Stimulated activated CD4-positive, alpha-beta T cell treated with anti-CD3 and anti-CD28 coated beads, Interleukin-15, amount 100 ng/mL, for 1 hour (primary cell): ENCODE measurements at regions not wholly inside any gene's neighbourhood (a gene's known extent, or its start where the extent isn't known, plus 50 kb on each side); places are given as distances from the start of the nearest gene placed in this dataset.

Experiments used
- DNase-seq, 2 donors: peaks; one replicate each; pipeline ENCODE4 v3.0.0-alpha.2; 2020; ENCODE audit warnings: low read depth in 1 of 2, low spot score in 1 of 2

GRCh38 chr20:60240415-60240814 is 282.2 kb downstream of the CDH26 start:
- DNase-seq, result no peak

- no peak for DNase-seq
Measured at GRCh38 chr20:60240986-60241385, 282.8 kb downstream of the CDH26 start.

- DNase-seq, result no peak
Measured at GRCh38 chr20:60242836-60243505, 284.7 kb downstream of the CDH26 start.

GRCh38 chr20:60244373-60245146 is 286.3 kb downstream of the CDH26 start:
- no peak for DNase-seq

GRCh38 chr20:60246751-60247150 is 288.5 kb downstream of the CDH26 start:
- no peak for DNase-seq

- DNase-seq, result no peak
Measured at GRCh38 chr20:60249436-60249835, 291.2 kb downstream of the CDH26 start.

GRCh38 chr20:60250251-60250650 is 292.0 kb downstream of the CDH26 start:
- no peak for DNase-seq

GRCh38 chr20:60252866-60253265 is 294.6 kb downstream of the CDH26 start:
- DNase-seq, result no peak

GRCh38 chr20:60253471-60253870 is 295.2 kb downstream of the CDH26 start:
- no peak for DNase-seq

- DNase-seq, result no peak
Measured at GRCh38 chr20:60254901-60255411, 296.7 kb downstream of the CDH26 start.

GRCh38 chr20:60255415-60255814 is 297.2 kb downstream of the CDH26 start:
- no peak for DNase-seq

GRCh38 chr20:60255866-60256265 is 297.6 kb downstream of the CDH26 start:
- DNase-seq, result no peak

GRCh38 chr20:60256811-60257210 is 298.6 kb downstream of the CDH26 start:
- no peak for DNase-seq

- no peak for DNase-seq
Measured at GRCh38 chr20:60257671-60258070, 299.4 kb downstream of the CDH26 start.

GRCh38 chr20:60258255-60258863 is 300.1 kb downstream of the CDH26 start:
- DNase-seq, result no peak

GRCh38 chr20:60261333-60261732 is 303.1 kb downstream of the CDH26 start:
- no peak for DNase-seq

- DNase-seq, result peak; percentile 16 to 32
Measured at GRCh38 chr20:60262967-60263603, 304.9 kb downstream of the CDH26 start.

- DNase-seq, result no peak
Measured at GRCh38 chr20:60263725-60264709, 305.8 kb downstream of the CDH26 start.

GRCh38 chr20:60266177-60266823 is 308.1 kb downstream of the CDH26 start:
- DNase-seq, result no peak

- no peak for DNase-seq
Measured at GRCh38 chr20:60268491-60268890, 310.3 kb downstream of the CDH26 start.
